GM12873 (cell line): ENCODE measurements at regions not wholly inside any gene's neighbourhood (a gene's known extent, or its start where the extent isn't known, plus 50 kb on each side); places are given as distances from the start of the nearest gene placed in this dataset.

Experiments
- TF ChIP-seq, protein P1 (sequence below): IDR thresholded peaks from 2 replicates; pipeline ENCODE4 v1.5.1; 2012; ENCODE audit warnings: low read depth, mild to moderate bottlenecking, moderate library complexity, low read length, control low read depth; ENCODE audit not compliant: insufficient read depth; ENCODE audit errors: missing control alignments

DNA sequence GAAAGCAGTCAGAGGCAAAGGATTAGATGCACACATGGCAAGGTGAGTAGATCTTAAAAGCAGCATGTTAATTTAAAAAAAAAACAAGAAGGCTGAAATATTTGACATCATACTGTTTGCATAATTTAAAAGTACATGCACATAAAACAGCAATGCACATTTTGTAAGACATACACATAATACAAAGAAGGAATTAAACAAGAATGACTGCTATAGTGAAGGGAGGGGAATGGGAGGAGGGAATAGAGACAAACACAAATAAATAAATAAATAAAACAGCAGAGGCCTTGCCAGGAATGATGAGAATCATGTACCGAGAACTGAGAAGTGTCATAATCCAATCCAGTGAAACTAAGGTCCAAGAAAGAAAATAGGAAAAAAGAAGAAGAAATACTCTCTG, 486.2 kb upstream of the API5 start:
- TF ChIP-seq, protein P1, sequence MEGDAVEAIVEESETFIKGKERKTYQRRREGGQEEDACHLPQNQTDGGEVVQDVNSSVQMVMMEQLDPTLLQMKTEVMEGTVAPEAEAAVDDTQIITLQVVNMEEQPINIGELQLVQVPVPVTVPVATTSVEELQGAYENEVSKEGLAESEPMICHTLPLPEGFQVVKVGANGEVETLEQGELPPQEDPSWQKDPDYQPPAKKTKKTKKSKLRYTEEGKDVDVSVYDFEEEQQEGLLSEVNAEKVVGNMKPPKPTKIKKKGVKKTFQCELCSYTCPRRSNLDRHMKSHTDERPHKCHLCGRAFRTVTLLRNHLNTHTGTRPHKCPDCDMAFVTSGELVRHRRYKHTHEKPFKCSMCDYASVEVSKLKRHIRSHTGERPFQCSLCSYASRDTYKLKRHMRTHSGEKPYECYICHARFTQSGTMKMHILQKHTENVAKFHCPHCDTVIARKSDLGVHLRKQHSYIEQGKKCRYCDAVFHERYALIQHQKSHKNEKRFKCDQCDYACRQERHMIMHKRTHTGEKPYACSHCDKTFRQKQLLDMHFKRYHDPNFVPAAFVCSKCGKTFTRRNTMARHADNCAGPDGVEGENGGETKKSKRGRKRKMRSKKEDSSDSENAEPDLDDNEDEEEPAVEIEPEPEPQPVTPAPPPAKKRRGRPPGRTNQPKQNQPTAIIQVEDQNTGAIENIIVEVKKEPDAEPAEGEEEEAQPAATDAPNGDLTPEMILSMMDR: no peak

DNA sequence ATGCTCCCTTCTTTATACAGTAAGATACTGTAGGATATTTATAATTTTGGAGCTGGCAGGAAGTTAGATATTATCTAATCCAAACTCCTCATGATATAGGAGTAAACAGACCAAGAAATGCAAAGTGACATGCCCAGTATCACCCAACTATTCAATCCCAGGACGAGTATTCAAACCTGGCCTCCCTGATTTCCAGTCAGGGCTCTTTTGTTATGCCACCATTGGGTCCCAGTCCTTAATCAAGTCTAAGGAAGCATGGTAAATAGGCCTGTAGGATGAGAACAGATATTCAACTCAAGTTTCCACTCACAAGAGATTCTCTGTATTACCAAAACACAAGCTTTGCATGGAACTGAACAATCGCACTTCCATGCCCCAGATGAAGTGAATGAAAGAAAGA, 484.0 kb upstream of the API5 start:
- TF ChIP-seq, protein P1: no peak

DNA sequence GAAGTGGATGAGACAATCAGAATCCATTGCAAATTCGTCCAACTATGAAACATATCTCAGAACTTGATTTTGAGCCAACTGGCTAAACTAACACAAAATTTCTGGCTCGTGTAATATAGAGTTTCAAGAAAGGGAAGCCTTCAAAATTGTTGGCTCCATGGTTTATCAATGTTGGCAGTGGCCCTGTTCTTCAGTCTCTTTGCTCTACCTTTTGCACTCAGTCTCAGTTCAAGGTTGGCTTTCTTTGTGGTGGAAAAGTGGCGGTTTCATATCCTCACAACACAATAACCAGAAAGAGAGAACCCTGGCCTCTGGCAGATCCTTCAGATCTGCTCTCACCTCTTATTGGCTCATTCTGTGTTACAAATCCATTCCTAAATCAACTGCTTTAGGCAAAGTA, 473.8 kb upstream of the API5 start:
- TF ChIP-seq, protein P1: no peak

DNA sequence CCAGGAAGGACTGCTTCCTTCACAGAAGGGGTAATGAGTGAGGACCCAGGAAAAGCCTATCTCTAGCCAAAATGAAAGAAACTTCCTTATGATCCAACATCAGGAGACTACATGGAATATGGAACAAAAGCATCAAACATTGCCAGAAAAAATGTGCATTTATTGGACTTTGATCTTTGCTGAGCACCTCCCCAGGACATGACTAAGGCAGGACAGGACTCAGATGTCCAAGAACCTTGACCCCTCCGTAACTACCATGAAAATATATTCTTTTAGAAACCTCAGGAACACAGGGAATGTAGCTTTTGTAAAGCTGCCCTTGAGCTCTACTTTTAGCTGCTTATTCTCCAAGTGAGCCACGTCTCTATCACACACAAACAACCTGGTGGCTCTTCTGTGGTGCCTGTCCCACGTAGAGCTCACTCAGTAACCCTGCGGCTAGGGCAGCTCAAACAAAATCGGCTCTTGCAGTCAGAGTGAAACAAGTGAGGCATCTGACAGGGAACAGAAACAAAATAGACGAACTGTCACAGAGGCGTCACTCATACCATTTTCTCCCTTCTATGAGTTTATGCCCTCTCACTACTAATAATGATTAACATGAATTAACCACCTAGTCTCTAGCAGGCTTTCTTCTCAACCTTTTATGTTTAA, 471.5 kb upstream of the API5 start:
- TF ChIP-seq, protein P1: no peak

DNA sequence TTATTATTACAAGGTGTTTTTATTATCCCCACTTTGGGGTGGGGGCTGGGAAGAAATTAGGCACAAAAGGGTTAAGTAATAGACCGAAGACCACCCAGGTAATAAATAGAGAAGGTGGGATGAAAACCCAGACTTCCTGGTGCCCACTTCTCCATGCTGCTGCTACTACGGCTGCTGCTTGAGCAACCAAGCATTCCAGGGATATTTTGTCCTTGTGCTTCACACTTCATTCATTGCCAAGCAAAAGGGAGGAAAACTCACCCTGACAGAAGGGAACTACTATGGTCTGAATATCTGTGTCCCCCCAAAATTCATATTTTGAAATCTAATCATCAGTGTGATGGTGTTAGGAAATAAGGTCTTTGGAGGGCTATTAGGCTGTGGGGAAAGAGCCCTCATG, 470.9 kb upstream of the API5 start:
- TF ChIP-seq, protein P1: no peak

DNA sequence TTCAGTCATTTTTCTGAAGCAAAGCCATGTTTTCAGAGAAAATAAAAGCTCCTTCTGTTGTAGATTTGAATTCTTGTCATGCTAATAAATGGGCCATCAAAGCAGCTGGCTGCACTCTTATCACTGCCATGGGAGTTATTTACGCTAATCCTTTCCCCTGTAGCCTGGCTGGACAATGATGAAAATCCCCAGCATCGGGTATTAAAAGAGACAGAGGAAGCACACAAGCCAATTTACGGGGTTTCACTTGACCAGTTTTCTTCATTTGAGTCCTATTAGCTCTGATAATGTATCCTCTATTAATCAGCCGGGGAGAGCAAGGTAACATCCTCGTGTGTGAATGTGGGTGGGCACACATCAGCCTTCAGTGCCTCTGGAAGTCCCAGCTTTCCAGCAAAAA, 470.2 kb upstream of the API5 start:
- TF ChIP-seq, protein P1: no peak

DNA sequence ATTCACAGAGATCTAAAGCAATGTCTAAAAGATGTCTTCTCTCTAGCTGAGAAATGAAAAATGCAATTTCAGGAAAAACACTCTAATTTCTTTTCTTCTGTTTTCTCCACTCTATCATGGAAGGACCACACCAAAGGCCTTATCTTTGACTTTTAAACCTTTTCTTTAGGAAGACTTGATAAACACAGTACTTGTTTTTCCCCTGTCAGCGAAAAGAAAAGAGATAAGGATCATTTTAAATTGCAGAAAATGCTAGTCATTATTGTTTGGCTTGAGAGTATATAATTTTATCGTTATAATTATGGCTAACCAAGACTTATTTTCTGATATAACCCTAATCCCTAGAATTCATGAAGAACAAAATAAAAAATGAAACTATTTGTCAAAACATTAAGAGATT, 462.4 kb upstream of the API5 start:
- TF ChIP-seq, protein P1: no peak
